GOT3 (cell line): ENCODE measurements at regions not wholly inside any gene's neighbourhood (a gene's known extent, or its start where the extent isn't known, plus 50 kb on each side); places are given as distances from the start of the nearest gene placed in this dataset.

Source experiments
- DNase-seq: peaks from one replicate; lab custom pipeline; 2025; ENCODE audit warnings: mixed read lengths; lab: John Stamatoyannopoulos, UW

DNA sequence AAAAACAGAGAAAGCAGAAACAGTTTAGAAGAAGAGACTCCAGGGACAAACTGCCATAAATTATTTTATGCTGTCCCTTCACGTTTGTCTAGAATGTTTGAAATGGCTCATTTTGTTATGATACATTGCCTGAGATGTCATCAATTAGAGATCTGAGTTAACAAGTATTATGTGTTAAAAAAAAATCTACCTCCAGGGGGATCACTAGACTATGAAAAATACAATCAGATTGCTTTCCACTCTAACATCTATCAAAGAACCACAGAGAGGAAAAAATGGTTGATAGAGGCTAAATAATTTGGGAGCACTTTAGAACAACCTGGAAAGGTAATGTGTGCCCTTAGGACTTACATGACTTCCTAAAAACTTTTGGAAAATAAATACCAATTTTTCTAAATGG is 103.8 kb upstream of the CCDC150 start:
- DNase-seq, result no peak

DNA sequence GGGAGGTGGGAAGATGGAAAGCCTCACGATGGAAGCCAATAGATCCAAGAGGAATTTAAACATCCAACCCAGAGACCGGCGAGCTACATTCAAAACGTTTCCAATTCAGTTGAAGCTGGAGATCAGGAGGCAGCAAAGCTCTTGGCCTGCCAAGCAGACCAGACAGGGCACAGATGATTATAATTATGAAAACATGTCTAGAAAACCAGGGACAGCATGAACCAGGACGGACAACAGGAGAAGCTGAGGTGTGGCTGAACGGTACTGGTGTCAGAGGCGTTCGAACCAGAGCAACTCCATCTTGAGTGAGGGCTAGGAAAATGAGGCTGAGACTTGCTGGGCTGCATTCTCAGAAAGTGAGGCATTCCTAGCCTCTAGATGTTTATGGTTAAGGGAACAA is 102.2 kb upstream of the CCDC150 start:
- no peak for DNase-seq

- no peak for DNase-seq
These were observed 101.3 kb upstream of the CCDC150 start for GRCh38 chr2:196538189-196538588.

DNA sequence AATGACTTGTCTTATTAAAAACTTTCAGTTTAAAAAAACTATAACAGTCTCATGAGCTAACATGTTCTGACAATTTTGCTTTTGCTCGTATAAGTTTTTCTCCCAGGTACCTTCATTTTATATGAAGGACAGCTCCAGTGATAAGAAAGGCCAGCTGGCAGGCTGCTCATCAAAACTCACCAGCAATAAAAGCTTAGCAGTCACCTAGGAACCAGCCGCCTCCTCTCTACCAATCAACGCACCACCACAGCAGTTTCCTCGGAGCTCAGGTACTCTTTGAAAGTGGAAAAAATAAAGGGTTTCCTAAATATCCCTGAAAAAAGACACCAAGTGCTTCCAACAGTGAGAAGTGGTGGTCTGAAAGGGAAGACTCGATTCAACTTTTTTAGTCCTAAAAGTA is 100.9 kb upstream of the CCDC150 start:
- DNase-seq, result no peak

GRCh38 chr2:196544906-196545433 is 94.5 kb upstream of the CCDC150 start:
- DNase-seq, result no peak

DNA sequence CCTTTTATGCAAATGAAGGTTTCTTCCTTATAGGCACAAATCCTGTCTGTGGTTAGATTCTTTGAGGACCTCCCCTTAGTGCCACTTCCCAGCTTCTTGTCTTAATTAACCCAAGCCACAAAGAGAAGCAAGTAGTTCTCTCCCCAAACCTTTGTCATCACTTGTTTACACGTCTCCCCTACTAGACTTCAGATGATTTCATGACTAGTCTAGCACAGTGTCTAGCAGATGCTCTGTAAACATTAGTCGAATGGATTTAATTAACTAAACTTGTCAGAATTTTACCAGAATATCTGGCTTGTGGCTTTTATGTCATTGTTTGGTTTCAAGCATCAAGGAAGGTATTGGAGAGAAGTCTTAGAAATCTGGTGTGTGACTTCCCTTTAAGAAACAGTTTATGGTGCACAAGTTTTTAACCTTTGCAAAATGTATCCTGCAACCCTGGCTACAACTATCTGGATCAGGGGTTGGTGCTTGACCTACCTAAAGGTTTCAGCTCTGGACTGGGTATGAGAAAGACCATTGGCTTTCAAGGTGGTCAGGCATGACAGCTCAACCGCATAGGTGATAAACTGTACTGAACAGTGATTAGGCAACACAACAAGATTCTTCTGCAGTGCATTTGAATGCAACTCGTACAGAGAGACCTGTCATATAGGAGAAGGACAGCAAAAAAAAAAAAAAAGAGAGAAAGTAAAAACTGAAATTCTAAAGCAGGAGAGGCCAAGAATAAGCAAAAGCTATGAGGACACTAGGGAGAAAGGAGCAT is 93.2 kb upstream of the CCDC150 start:
- no peak for DNase-seq

GRCh38 chr2:196549052-196549451 is 90.5 kb upstream of the CCDC150 start:
- no peak for DNase-seq

DNA sequence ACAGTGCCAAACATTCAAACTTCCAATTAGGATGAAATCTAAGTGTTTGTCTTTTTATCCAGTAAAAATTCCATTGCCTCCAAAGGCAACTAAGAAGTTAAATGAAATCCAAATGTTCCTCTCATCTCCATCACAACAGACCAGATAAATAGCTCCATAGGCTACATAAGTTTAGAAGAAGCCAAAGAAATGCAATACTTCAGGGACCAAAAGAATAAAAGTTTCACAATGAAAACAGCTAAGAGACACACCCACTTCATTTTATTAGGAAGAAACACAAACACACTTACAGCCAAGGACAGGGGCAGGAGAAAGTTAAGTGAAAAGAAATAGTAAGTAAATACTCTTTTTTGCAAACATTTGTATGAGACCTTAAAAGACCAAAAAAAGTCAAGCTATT is 88.5 kb upstream of the CCDC150 start:
- no peak for DNase-seq

GRCh38 chr2:196555161-196555560 is 84.4 kb upstream of the CCDC150 start:
- DNase-seq, result no peak

DNA sequence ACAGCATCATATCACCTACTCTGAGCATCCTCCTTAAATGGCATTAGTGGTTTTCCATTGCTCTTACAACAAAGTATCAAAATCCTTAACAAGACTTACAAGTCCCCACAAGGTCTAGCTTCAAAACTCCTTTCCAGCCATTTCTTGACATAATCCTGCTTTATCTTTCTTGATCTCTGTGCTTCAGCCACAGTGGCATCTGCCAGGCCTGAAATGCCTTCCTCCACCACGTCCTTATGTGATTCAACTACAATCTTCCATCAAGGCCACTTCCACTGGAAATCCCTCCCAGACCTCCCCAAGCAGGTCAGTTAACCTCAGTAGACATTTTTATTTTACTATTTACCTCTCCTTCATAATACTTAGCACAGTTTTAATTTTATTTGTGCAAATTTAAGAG is 83.8 kb upstream of the CCDC150 start:
- DNase-seq, result no peak

DNA sequence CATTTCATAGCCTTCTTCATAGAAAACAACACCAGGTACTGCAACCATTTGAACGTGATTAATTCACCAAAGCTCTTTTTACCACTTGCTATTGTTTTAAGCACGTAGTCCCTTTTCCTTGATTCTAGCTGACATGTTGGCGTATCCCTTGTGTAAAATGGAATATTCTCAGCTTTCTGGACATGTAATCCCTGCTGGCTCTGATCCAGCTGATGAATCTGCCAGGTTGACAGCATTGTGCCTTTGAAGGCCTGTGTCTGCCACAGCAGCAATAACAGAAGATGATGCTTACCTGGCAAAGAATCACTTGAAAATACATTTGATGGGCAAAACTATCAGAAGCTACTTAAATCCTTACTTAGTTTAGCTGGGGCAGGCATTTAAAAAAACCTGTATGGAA is 81.0 kb upstream of the CCDC150 start:
- no peak for DNase-seq

- DNase-seq, result no peak
These were observed 75.6 kb upstream of the CCDC150 start for GRCh38 chr2:196563876-196564275.

- no peak for DNase-seq
These were observed 74.3 kb upstream of the CCDC150 start for GRCh38 chr2:196565106-196565765.

DNA sequence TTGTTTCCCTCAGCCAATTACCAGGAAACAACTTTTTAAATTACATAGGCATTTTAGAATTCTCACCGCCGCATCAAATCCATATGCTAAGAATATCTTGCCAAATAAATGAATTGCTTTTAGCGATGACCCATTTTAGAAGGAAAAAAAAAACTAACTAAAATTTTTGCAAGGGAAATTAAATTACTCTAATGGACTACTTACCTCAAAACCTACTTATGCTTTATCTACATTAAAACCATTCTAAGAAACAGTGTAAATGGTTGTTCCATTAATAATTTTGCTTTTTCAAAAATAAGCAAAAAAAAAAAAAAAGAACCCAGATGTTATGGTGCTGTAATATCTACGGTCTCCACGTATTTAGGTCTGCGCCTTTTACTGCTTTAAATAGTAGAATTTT is 73.5 kb upstream of the CCDC150 start:
- no peak for DNase-seq

- no peak for DNase-seq
These were observed 72.4 kb upstream of the CCDC150 start for GRCh38 chr2:196566961-196567666.

- DNase-seq, result no peak
These were observed 71.0 kb upstream of the CCDC150 start for GRCh38 chr2:196568506-196568905.

- no peak for DNase-seq
These were observed 54.6 kb upstream of the CCDC150 start for GRCh38 chr2:196584903-196585302.

GRCh38 chr2:196586511-196586991 is 53.0 kb upstream of the CCDC150 start:
- no peak for DNase-seq

- DNase-seq, result no peak
These were observed 52.5 kb upstream of the CCDC150 start for GRCh38 chr2:196587056-196587455.

GRCh38 chr2:196587739-196588138 is 51.8 kb upstream of the CCDC150 start:
- no peak for DNase-seq

DNA sequence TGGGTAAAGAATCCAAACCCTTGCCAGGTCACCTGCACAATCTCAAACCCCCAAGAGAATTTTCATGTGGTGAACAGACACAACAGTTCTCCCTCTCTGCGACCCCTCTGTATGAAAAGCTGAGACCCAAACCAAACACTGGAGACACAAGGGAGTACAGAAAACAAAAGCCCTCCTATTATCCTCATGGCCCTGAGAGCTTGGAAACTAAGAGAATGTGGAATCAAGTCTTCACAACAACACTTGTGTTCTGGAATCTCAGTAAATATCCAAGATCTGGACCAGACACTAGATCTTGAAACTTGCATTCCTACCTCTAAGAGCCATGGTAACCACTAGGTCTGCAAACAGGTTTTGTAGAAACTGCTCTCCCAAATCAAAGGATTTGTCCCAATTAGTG is 50.1 kb upstream of the CCDC150 start:
- no peak for DNase-seq
